Lower leg skin (tissue), 3 donors: ENCODE measurements at regions not wholly inside any gene's neighbourhood (a gene's known extent, or its start where the extent isn't known, plus 50 kb on each side); places are given as distances from the start of the nearest gene placed in this dataset.

Experiments
- CTCF ChIP-seq, 3 donors: fragments of 450-650 bp; IDR thresholded peaks; one replicate each; pipeline ENCODE4 v1.5.1; 2016; ENCODE audit warnings: antibody characterized with exemption in 3 of 3, mild to moderate bottlenecking in 3 of 3, moderate library complexity in 2 of 3
- POLR2A ChIP-seq, 2 donors: fragments of 450-650 bp; IDR thresholded peaks; one replicate each; pipeline ENCODE4 v1.6.1; 2016 to 2017; ENCODE audit warnings: antibody characterized with exemption in 2 of 2, mild to moderate bottlenecking in 1 of 2, moderate library complexity in 1 of 2

- TF ChIP-seq CTCF (IDR thresholded peaks at IDR 0.05) (no peak), POLR2A (IDR thresholded peaks at IDR 0.05) (no peak)
Observed at GRCh38 chr10:121420006-121420405, 178.2 kb downstream of the FGFR2 start.
